Neural cell (in vitro differentiated cells): ENCODE measurements at regions not wholly inside any gene's neighbourhood (a gene's known extent, or its start where the extent isn't known, plus 50 kb on each side); places are given as distances from the start of the nearest gene placed in this dataset.

Experiments used
- H2AFZ ChIP-seq: fragments of 200-600, 300-800 bp; sonication (generic), shearing (Covaris generic); 2 replicates; pipeline ENCODE4 v1.6.0; 2014; ENCODE audit warnings: low read depth, mild to moderate bottlenecking, antibody characterized with exemption, low read length, moderate library complexity
- H3F3A ChIP-seq: fragments of 200-600 bp; shearing (Covaris generic); 2 replicates; pipeline ENCODE4 v1.6.1; 2016; ENCODE audit warnings: mild to moderate bottlenecking, moderate library complexity, mixed read lengths, antibody characterized with exemption, low read length; ENCODE audit not compliant: insufficient read depth, poor library complexity, severe bottlenecking
- H3K27ac ChIP-seq: fragments of 200-600, 300-800 bp; sonication (generic), shearing (Covaris generic); 2 replicates; pipeline ENCODE4 v1.5.1; 2014; ENCODE audit warnings: mild to moderate bottlenecking, low read length, moderate library complexity
- H3K27me3 ChIP-seq: fragments of 300-800, 200-600 bp; sonication (generic), shearing (Covaris generic); 2 replicates; pipeline ENCODE4 v1.6.0; 2014; ENCODE audit warnings: mild to moderate bottlenecking, low read depth, low read length, moderate library complexity; ENCODE audit not compliant: insufficient read depth
- H3K36me3 ChIP-seq: fragments of 300-800, 200-600 bp; sonication (generic), shearing (Covaris generic); 2 replicates; pipeline ENCODE4 v1.5.1; 2014; ENCODE audit warnings: mild to moderate bottlenecking, antibody characterized with exemption, low read length, moderate library complexity; ENCODE audit not compliant: insufficient read depth
- H3K4me2 ChIP-seq: fragments of 300-800, 200-600 bp; sonication (generic), shearing (Covaris generic); 2 replicates; pipeline ENCODE4 v1.6.0; 2014; ENCODE audit warnings: mild to moderate bottlenecking, low read length
- H3K4me3 ChIP-seq: fragments of 300-800, 200-600 bp; sonication (generic), shearing (Covaris generic); 2 replicates; pipeline ENCODE4 v1.5.1; 2014; ENCODE audit warnings: mild to moderate bottlenecking, low read length, moderate library complexity
- H3K79me2 ChIP-seq: fragments of 200-600 bp; shearing (Covaris generic); replicated peaks from 2 replicates; pipeline ENCODE4 v1.6.0; 2014; ENCODE audit warnings: mild to moderate bottlenecking, low read length, moderate library complexity; ENCODE audit not compliant: insufficient read depth
- H3K9ac ChIP-seq: fragments of 300-800, 200-600 bp; sonication (generic), shearing (Covaris generic); 2 replicates; pipeline ENCODE4 v1.6.1; 2016; ENCODE audit warnings: mild to moderate bottlenecking, low read length, mixed read lengths
- H3K9me2 ChIP-seq: fragments of 200-600 bp; shearing (Covaris generic); 2 replicates; pipeline ENCODE4 v1.6.1; 2016; ENCODE audit warnings: mild to moderate bottlenecking, low read length, mixed read lengths; ENCODE audit not compliant: insufficient read depth
- H3K9me3 ChIP-seq: fragments of 200-600, 300-800 bp; sonication (generic), shearing (Covaris generic); 2 replicates; pipeline ENCODE4 v1.6.1; 2016; ENCODE audit warnings: mild to moderate bottlenecking, mixed run types, low read length, moderate library complexity, mixed read lengths
- H4K20me1 ChIP-seq: fragments of 200-600 bp; shearing (Covaris generic); 2 replicates; pipeline ENCODE4 v1.6.1; 2016; ENCODE audit warnings: mild to moderate bottlenecking, mixed run types; ENCODE audit not compliant: insufficient read depth
- CTCF ChIP-seq: fragments of 450-650 bp; IDR thresholded peaks from 2 replicates; pipeline ENCODE4 v1.5.1; 2014; ENCODE audit warnings: antibody characterized with exemption, mild to moderate bottlenecking, moderate library complexity; ENCODE audit not compliant: poor library complexity, severe bottlenecking
- EP300 ChIP-seq: fragments of 450-650 bp; conservative IDR thresholded peaks from 2 replicates; pipeline ENCODE4 v1.6.1; 2014; ENCODE audit warnings: antibody characterized with exemption, mild to moderate bottlenecking, moderate library complexity; ENCODE audit not compliant: poor library complexity, severe bottlenecking
- EZH2 ChIP-seq: fragments of 200-600, 300-800 bp; shearing (Covaris generic), sonication (generic); IDR thresholded peaks from 2 replicates; pipeline ENCODE4 v1.6.1; 2014; ENCODE audit warnings: antibody characterized with exemption, low read length, borderline replicate concordance, mild to moderate bottlenecking; ENCODE audit not compliant: insufficient read depth, poor library complexity, severe bottlenecking
- MXI1 ChIP-seq: fragments of 450-650 bp; conservative IDR thresholded peaks from 2 replicates; pipeline ENCODE4 v1.6.1; 2014; ENCODE audit warnings: antibody characterized with exemption, mild to moderate bottlenecking; ENCODE audit not compliant: poor library complexity, severe bottlenecking
- POLR2AphosphoS5 ChIP-seq: IDR thresholded peaks from 2 replicates; pipeline ENCODE4 v1.6.1; 2012
- RAD21 ChIP-seq: fragments of 450-650 bp; conservative IDR thresholded peaks from 2 replicates; pipeline ENCODE4 v1.6.1; 2014; ENCODE audit warnings: antibody characterized with exemption, mild to moderate bottlenecking, moderate library complexity
- REST ChIP-seq: IDR thresholded peaks from 2 replicates; pipeline ENCODE4 v1.6.1; 2012; ENCODE audit warnings: borderline replicate concordance
- SMC3 ChIP-seq: fragments of 450-650 bp; conservative IDR thresholded peaks from 2 replicates; pipeline ENCODE4 v1.6.1; 2014; ENCODE audit warnings: antibody characterized with exemption, mild to moderate bottlenecking, moderate library complexity; ENCODE audit not compliant: poor library complexity
- TAF1 ChIP-seq: IDR thresholded peaks from 2 replicates; pipeline ENCODE4 v1.6.1; 2012; ENCODE audit warnings: low read depth

GRCh38 chr4:180391613-180392012 lies 1851.6 kb upstream of the TENM3 start:
- Histone ChIP-seq H3K79me2 (no peaks in the 10 kb centered on the region), H3F3A (no peaks in the 10 kb centered on the region), H3K9me2 (no peaks in the 10 kb centered on the region), H3K9ac (no peak overlapping the region), H3K4me2 (no peak overlapping the region), H3K36me3 (no peaks in the 10 kb centered on the region), H3K9me3 (no peaks in the 10 kb centered on the region), H3K27ac (no peak overlapping the region), H3K4me3 (no peak overlapping the region), H4K20me1 (no peaks in the 10 kb centered on the region), H3K27me3 (no peaks in the 10 kb centered on the region), H2AFZ (no peak overlapping the region)
- TF ChIP-seq POLR2AphosphoS5 (no peak), TAF1 (no peak), EP300 (no peak), RAD21 (no peak), MXI1 (no peak), REST (no peak), EZH2 (no peak), CTCF (no peak), SMC3 (no peak)

- no peak overlapping the region for H3K4me3 ChIP-seq
Observed at GRCh38 chr4:180394312-180394711, 1848.9 kb upstream of the TENM3 start.

More at GRCh38 chr4:180394312-180394711, 1848.9 kb upstream of the TENM3 start:
- no peak overlapping the region for H2AFZ ChIP-seq
- TF ChIP-seq RAD21 = no peak
- TF ChIP-seq EZH2 = no peak
- TF ChIP-seq TAF1 = no peak
- TF ChIP-seq SMC3 = no peak
- no peak for TF ChIP-seq CTCF
- no peak for TF ChIP-seq POLR2AphosphoS5
- no peak for TF ChIP-seq MXI1
- TF ChIP-seq EP300 = no peak
- TF ChIP-seq REST = no peak
- no peaks in the 10 kb centered on the region for H3K9me2 ChIP-seq
- no peak overlapping the region for H3K9ac ChIP-seq
- no peaks in the 10 kb centered on the region for H3F3A ChIP-seq
- no peaks in the 10 kb centered on the region for H3K9me3 ChIP-seq
- no peak overlapping the region for H3K27ac ChIP-seq
- no peaks in the 10 kb centered on the region for H4K20me1 ChIP-seq
- H3K79me2 ChIP-seq = no peaks in the 10 kb centered on the region
- no peak overlapping the region for H3K4me2 ChIP-seq
- no peaks in the 10 kb centered on the region for H3K27me3 ChIP-seq
- H3K36me3 ChIP-seq = no peaks in the 10 kb centered on the region
